Heart left ventricle (tissue), 16 donors: ENCODE measurements at regions not wholly inside any gene's neighbourhood (a gene's known extent, or its start where the extent isn't known, plus 50 kb on each side); places are given as distances from the start of the nearest gene placed in this dataset.
"Not testable (repeated sequence)": the region's sequence is repeated elsewhere in the genome, so short reads cannot be mapped to it uniquely, and the experiment has no call there.

Experiments used
- ATAC-seq, 4 donors: fragments of 200-7000 bp; cut with Tn5 transposase; one replicate each; pipeline ENCODE4 v1.9.1; 2020 to 2022; ENCODE audit warnings: moderate library complexity in 4 of 4, mild to moderate bottlenecking in 3 of 4, moderate number of reproducible peaks in 1 of 4
- DNase-seq, 5 donors: peaks; one replicate each; pipeline ENCODE4 v3.0.0-alpha.2; 2020
- H3K27ac ChIP-seq, 12 donors: fragments of 200-600 bp; sonication (generic) in 4 of 12; one replicate each; pipeline versions ENCODE4 v1.5.0 to v1.8.0; 2016 to 2022; ENCODE audit warnings: mild to moderate bottlenecking in 2 of 12
- H3K27me3 ChIP-seq, 9 donors: fragments of 200-600 bp; sonication (generic) in 2 of 9; one replicate each; pipeline versions ENCODE4 v1.5.1 to v1.8.0; 2016 to 2022; ENCODE audit warnings: mild to moderate bottlenecking in 3 of 9
- H3K36me3 ChIP-seq, 9 donors: fragments of 200-600 bp; sonication (generic) in 2 of 9; one replicate each; pipeline versions ENCODE4 v1.5.0 to v1.8.0; 2018 to 2022; ENCODE audit warnings: mild to moderate bottlenecking in 2 of 9
- H3K4me1 ChIP-seq, 12 donors: fragments of 200-600 bp; sonication (generic) in 4 of 12; one replicate each; pipeline versions ENCODE4 v1.5.0 to v1.8.0; 2016 to 2022; ENCODE audit warnings: mild to moderate bottlenecking in 3 of 12
- H3K4me3 ChIP-seq, 12 donors: fragments of 200-600 bp; sonication (generic) in 4 of 12; one replicate each; pipeline versions ENCODE4 v1.5.0 to v1.8.0; 2017 to 2022; ENCODE audit warnings: mild to moderate bottlenecking in 9 of 12, moderate library complexity in 4 of 12
- H3K9me3 ChIP-seq, 12 donors: fragments of 200-600 bp; sonication (generic) in 4 of 12; one replicate each; pipeline versions ENCODE4 v1.5.0 to v1.8.0; 2016 to 2022; ENCODE audit warnings: mild to moderate bottlenecking in 1 of 12
- POLR2A ChIP-seq, 2 donors: fragments of 450-650 bp; IDR thresholded peaks; one replicate each; pipeline ENCODE4 v1.6.1; 2017; ENCODE audit warnings: antibody characterized with exemption in 2 of 2, mild to moderate bottlenecking in 2 of 2, moderate library complexity in 2 of 2
- WGBS, 4 donors: extraction: QIAGEN DNeasy Blood & Tissue Kit in 2 of 4; methylation state at CpG; one replicate each; pipeline versions ENCODE4 v1.1.5 to v1.1.7; 2013 to 2018; 5-methylcytosine and 5-hydroxymethylcytosine counted together
- intact Hi-C, 10 donors: fragments of 100-400 bp; cut with DNase I; formaldehyde crosslinking; loops; one replicate each; pipeline versions ENCODE4 v1.11.1 to v1.14.2; 2022
- TF ChIP-seq, protein P1 (sequence below), 12 donors: fragments of 200-600 bp; sonication (generic) in 4 of 12; IDR thresholded peaks; one replicate each; pipeline versions ENCODE4 v1.5.0 to v1.8.0; 2018 to 2022; ENCODE audit warnings: antibody characterized with exemption in 12 of 12, mild to moderate bottlenecking in 5 of 12
- donor health status: ischemic (EF 13 %, LVEDD 7.1; RV severe dilation, severe dysfunction).
- donor health status: healthy with polysubstance abuse.
- donor health status: DM: no; HTN: yes; CAD: no.
- donor health status: DM: no; HTN: no; CAD: no.
- donor health status: ischemic (EF 25% LVEDD 6.9; RV normal size, moderate dysfunction).
- donor health status: ischemic (EF 25% LVEDD 5.7; RV mildly dilated, moderate dysfunction).
- donor health status: healthy.
- donor health status: DM: yes; HTN: yes; CAD: no.
- donor health status: ischemic (EF 35%, LVEDD 5.7; RV mildly dilated, moderate dysfunction).
- donor health status: nonischemic (EF 11% LVEDD 7.7; RV severe dilation, severe dysfunction).
- donor health status: DM: yes; HTN: yes; CAD: no.
- donor health status: PGD.
- donor health status: ischemic (EF 29% LVEDD 5.4; RV normal size, mild dysfunction).
- donor health status: nonischemic (EF 23%, LVEDD 6.1; RV moderate dilation, normal function).

- TF ChIP-seq, protein P1, sequence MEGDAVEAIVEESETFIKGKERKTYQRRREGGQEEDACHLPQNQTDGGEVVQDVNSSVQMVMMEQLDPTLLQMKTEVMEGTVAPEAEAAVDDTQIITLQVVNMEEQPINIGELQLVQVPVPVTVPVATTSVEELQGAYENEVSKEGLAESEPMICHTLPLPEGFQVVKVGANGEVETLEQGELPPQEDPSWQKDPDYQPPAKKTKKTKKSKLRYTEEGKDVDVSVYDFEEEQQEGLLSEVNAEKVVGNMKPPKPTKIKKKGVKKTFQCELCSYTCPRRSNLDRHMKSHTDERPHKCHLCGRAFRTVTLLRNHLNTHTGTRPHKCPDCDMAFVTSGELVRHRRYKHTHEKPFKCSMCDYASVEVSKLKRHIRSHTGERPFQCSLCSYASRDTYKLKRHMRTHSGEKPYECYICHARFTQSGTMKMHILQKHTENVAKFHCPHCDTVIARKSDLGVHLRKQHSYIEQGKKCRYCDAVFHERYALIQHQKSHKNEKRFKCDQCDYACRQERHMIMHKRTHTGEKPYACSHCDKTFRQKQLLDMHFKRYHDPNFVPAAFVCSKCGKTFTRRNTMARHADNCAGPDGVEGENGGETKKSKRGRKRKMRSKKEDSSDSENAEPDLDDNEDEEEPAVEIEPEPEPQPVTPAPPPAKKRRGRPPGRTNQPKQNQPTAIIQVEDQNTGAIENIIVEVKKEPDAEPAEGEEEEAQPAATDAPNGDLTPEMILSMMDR (IDR thresholded peaks at IDR 0.05): no peak
- TF ChIP-seq POLR2A (IDR thresholded peaks at IDR 0.05): no peak
- Histone ChIP-seq H3K27me3 (no peaks in the 10 kb centered on the region), H3K36me3 (no peaks in the 10 kb centered on the region), H3K4me3 (no peak overlapping the region), H3K9me3 (no peaks in the 10 kb centered on the region), H3K27ac (no peak overlapping the region), H3K4me1 (peaks cover 0 to 12% (median under 1%) of the 10 kb centered on the region in 12 donors)
- no peak for ATAC-seq
- DNase-seq: no peak
- intact Hi-C loops: no loop called here
- 91 to 95% (median 93%) methylated on average over 2 of the region's 2 CpGs for WGBS, 4 donors
Observed at GRCh38 chr3:107221856-107222255, 155.4 kb upstream of the CCDC54 start.

DNA sequence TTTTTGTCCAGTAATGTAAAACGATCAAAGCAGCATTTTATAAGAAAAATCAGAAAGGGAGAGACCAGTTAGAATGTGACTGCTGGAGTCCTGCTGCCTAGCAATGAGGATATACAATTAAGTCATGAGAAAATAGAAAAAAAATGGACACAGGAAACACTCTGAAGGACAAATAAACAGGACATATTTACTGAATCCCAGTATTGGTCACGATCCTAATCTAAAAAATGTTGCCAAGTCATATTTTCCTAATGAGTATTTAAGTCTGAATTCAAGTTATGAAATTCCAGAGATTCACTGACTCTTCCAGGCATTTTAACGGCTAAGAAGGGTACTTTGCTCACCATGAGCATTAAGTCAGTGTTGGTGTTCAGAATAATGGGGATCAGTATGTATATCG is 154.3 kb upstream of the CCDC54 start:
- H3K27me3 ChIP-seq: no peaks in the 10 kb centered on the region
- ATAC-seq (no peak), DNase-seq (no peak)
- TF ChIP-seq, protein P1 (IDR thresholded peaks at IDR 0.05): no peak
- TF ChIP-seq POLR2A (IDR thresholded peaks at IDR 0.05): no peak
- H3K27ac ChIP-seq: peak overlapping the region in 1 of 12 donors; percentile 20
- H3K36me3 ChIP-seq: no peaks in the 10 kb centered on the region
- intact Hi-C loops: no loop called here
- H3K4me3 ChIP-seq: no peak overlapping the region
- H3K9me3 ChIP-seq: no peaks in the 10 kb centered on the region
- 61 to 71% (median 64%) methylated on average over 4 of the region's 4 CpGs for WGBS, 4 donors
- peaks cover 0 to 9% (median 0%) of the 10 kb centered on the region in 12 donors for H3K4me1 ChIP-seq

- Histone ChIP-seq H3K9me3 (no peaks in the 10 kb centered on the region), H3K36me3 (no peaks in the 10 kb centered on the region), H3K27ac (no peak overlapping the region), H3K4me1 (peaks cover 0 to 7% (median 0%) of the 10 kb centered on the region in 12 donors), H3K27me3 (no peaks in the 10 kb centered on the region), H3K4me3 (no peak overlapping the region)
- ATAC-seq: no peak
- intact Hi-C loops: no loop called here
- WGBS, 4 donors: 67 to 73% (median 70%) methylated on average over 2 of the region's 2 CpGs
- DNase-seq: no peak
- no peak for TF ChIP-seq POLR2A (IDR thresholded peaks at IDR 0.05)
- TF ChIP-seq, protein P1 (IDR thresholded peaks at IDR 0.05): no peak
Observed at GRCh38 chr3:107224026-107224596, 153.1 kb upstream of the CCDC54 start.

- DNase-seq (no peak), ATAC-seq (no peak)
- H3K4me1 ChIP-seq: peaks cover 0 to 7% (median 0%) of the 10 kb centered on the region in 12 donors
- 91 to 95% (median 94%) methylated on average over 1 of the region's 1 CpG for WGBS, 4 donors
- H3K36me3 ChIP-seq: no peaks in the 10 kb centered on the region
- H3K27ac ChIP-seq: no peak overlapping the region
- intact Hi-C loops: no loop called here
- TF ChIP-seq, protein P1 (IDR thresholded peaks at IDR 0.05): no peak
- no peak for TF ChIP-seq POLR2A (IDR thresholded peaks at IDR 0.05)
- H3K27me3 ChIP-seq: no peaks in the 10 kb centered on the region
- no peaks in the 10 kb centered on the region for H3K9me3 ChIP-seq
- H3K4me3 ChIP-seq: no peak overlapping the region
Observed at GRCh38 chr3:107227091-107227490, 150.1 kb upstream of the CCDC54 start.

- not testable (repeated sequence) for DNase-seq
Observed at GRCh38 chr3:107233877-107234276, 143.4 kb upstream of the CCDC54 start.

More at GRCh38 chr3:107233877-107234276, 143.4 kb upstream of the CCDC54 start:
- not testable (repeated sequence) for H3K27ac ChIP-seq, H3K9me3 ChIP-seq, H3K36me3 ChIP-seq, ATAC-seq, H3K4me3 ChIP-seq, H3K27me3 ChIP-seq
- peaks cover 0 to 15% (median 3%) of the 10 kb centered on the region in 12 donors for H3K4me1 ChIP-seq
- WGBS, 4 donors: 87 to 97% (median 93%) methylated on average over 4 of the region's 4 CpGs
- intact Hi-C loops: loop anchor here in 9 of 10 donors (10.0 kb wide), 12 partner anchors 191 to 1321 kb away; partner anchors contain the start of gene BBX (in 2 of the 9)
